SK-N-SH (cell line): ENCODE measurements at regions not wholly inside any gene's neighbourhood (a gene's known extent, or its start where the extent isn't known, plus 50 kb on each side); places are given as distances from the start of the nearest gene placed in this dataset.

Experiments used
- CTCF ChIA-PET: fragments of 300-600, 350-600 bp; formaldehyde crosslinking; extraction: SDS; loops from one replicate; lab custom pipeline; 2021; lab: Yijun Ruan, JAX
- POLR2A ChIA-PET: fragments of 350-600 bp; sonication (Branson Sonifier 250); formaldehyde crosslinking; extraction: SDS; loops from one replicate; lab custom pipeline; 2020; ENCODE audit warnings: antibody characterized with exemption, inconsistent platforms; lab: Yijun Ruan, JAX
- DNase-seq: peaks from one replicate; pipeline ENCODE4 v3.0.0; 2012
- H2AFZ ChIP-seq: fragments of 200-600 bp; sonication (generic); 2 replicates; pipeline ENCODE4 v1.8.1; 2016; ENCODE audit warnings: antibody characterized with exemption, mild to moderate bottlenecking, low read depth
- H3F3A ChIP-seq: fragments of 200-600 bp; sonication (generic); replicated peaks from 2 replicates; pipeline ENCODE3; 2016; ENCODE audit warnings: antibody characterized with exemption, mild to moderate bottlenecking; ENCODE audit not compliant: insufficient read depth
- H3K27ac ChIP-seq, 2 experiments: fragments of 200-500 bp in 1 of 2; fragments of 200-600 bp in 1 of 2; sonication (Bioruptor generic) in 1 of 2; sonication (generic), shearing (Covaris generic) in 1 of 2; 2 replicates each; pipeline versions ENCODE4 v1.5.1 to v1.6.1; 2014 to 2016; ENCODE audit warnings: low read depth in 2 of 2, inconsistent platforms in 1 of 2, low read length in 1 of 2, mild to moderate bottlenecking in 1 of 2, mixed read lengths in 1 of 2
- H3K27me3 ChIP-seq: fragments of 200-600 bp; sonication (generic), shearing (Covaris generic); 2 replicates; pipeline ENCODE4 v1.6.1; 2016; ENCODE audit warnings: mixed run types; ENCODE audit not compliant: insufficient read depth
- H3K36me3 ChIP-seq, 2 experiments: fragments of 200-500 bp in 1 of 2; fragments of 200-600 bp in 1 of 2; sonication (Bioruptor generic) in 1 of 2; sonication (generic) in 1 of 2; replicated peaks in 1 of 2; 2 replicates each; pipeline versions ENCODE3 to v1.5.1; 2014 to 2016; ENCODE audit warnings: low read length in 1 of 2, mild to moderate bottlenecking in 1 of 2; ENCODE audit not compliant: insufficient read depth in 2 of 2, control insufficient read depth in 1 of 2
- H3K4me1 ChIP-seq, 2 experiments: fragments of 200-500 bp in 1 of 2; fragments of 200-600 bp in 1 of 2; sonication (Bioruptor generic) in 1 of 2; sonication (generic), shearing (Covaris generic) in 1 of 2; 2 replicates each; pipeline versions ENCODE4 v1.5.1 to v1.6.1; 2014 to 2016; ENCODE audit warnings: low read depth in 1 of 2, low read length in 1 of 2, mixed run types in 1 of 2; ENCODE audit not compliant: insufficient read depth in 2 of 2, control insufficient read depth in 1 of 2
- H3K4me2 ChIP-seq: fragments of 200-600 bp; sonication (generic), shearing (Covaris generic); 2 replicates; pipeline ENCODE4 v1.6.1; 2017; ENCODE audit warnings: mixed run types
- H3K4me3 ChIP-seq, 2 experiments: fragments of 200-500 bp in 1 of 2; fragments of 200-600 bp in 1 of 2; sonication (Bioruptor generic) in 1 of 2; sonication (generic), shearing (Covaris generic) in 1 of 2; 2 replicates each; pipeline versions ENCODE4 v1.5.1 to v1.8.1; 2014 to 2016; ENCODE audit warnings: low read depth in 2 of 2, inconsistent platforms in 1 of 2, low read length in 1 of 2, mild to moderate bottlenecking in 1 of 2, mixed read lengths in 1 of 2, moderate library complexity in 1 of 2
- H3K79me2 ChIP-seq: fragments of 200-600 bp; sonication (generic); 2 replicates; pipeline ENCODE4 v1.8.1; 2017; ENCODE audit warnings: mild to moderate bottlenecking; ENCODE audit not compliant: insufficient read depth
- H3K9ac ChIP-seq: fragments of 200-600 bp; sonication (generic); 2 replicates; pipeline ENCODE4 v1.6.1; 2017; ENCODE audit warnings: mixed run types
- H3K9me2 ChIP-seq: fragments of 200-600 bp; sonication (generic); 2 replicates; pipeline ENCODE4 v1.6.1; 2017; ENCODE audit warnings: mixed run types
- H3K9me3 ChIP-seq: fragments of 200-600 bp; sonication (generic); 2 replicates; pipeline ENCODE4 v1.6.1; 2017; ENCODE audit warnings: mixed run types, mild to moderate bottlenecking, moderate library complexity
- H4K20me1 ChIP-seq: fragments of 200-600 bp; sonication (generic); 2 replicates; pipeline ENCODE4 v1.6.1; 2017; ENCODE audit warnings: mild to moderate bottlenecking, mixed run types; ENCODE audit not compliant: insufficient read depth
- CHD2 ChIP-seq: fragments of 150-350 bp; IDR thresholded peaks from 2 replicates; pipeline ENCODE4 v1.6.1; 2018; ENCODE audit warnings: low read length; ENCODE audit not compliant: partially characterized antibody
- ELF1 ChIP-seq: IDR thresholded peaks from 2 replicates; pipeline ENCODE4 v1.4.0; 2012
- FOSL2 ChIP-seq: IDR thresholded peaks from 2 replicates; pipeline ENCODE4 v1.4.0; 2012; ENCODE audit warnings: low read depth, mild to moderate bottlenecking, moderate library complexity, borderline replicate concordance
- GABPA ChIP-seq: IDR thresholded peaks from 2 replicates; pipeline ENCODE4 v1.4.0; 2012; ENCODE audit warnings: low read depth, mild to moderate bottlenecking
- JUND ChIP-seq: IDR thresholded peaks from 2 replicates; pipeline ENCODE4 v1.4.0; 2012
- MXI1 ChIP-seq: IDR thresholded peaks from 2 replicates; pipeline ENCODE4 v1.6.1; 2012; ENCODE audit warnings: mild to moderate bottlenecking, low read depth, low read length, improper control_type of control experiment
- NFIC ChIP-seq: IDR thresholded peaks from 2 replicates; pipeline ENCODE4 v1.4.0; 2012; ENCODE audit warnings: borderline replicate concordance
- NRF1 ChIP-seq: IDR thresholded peaks from 2 replicates; pipeline ENCODE4 v1.6.1; 2012; ENCODE audit warnings: low read depth, mild to moderate bottlenecking, low read length
- SIN3A ChIP-seq: IDR thresholded peaks from 2 replicates; pipeline ENCODE4 v1.6.1; 2012; ENCODE audit warnings: low read depth, mild to moderate bottlenecking, low read length, moderate library complexity, borderline replicate concordance
- TAF1 ChIP-seq: IDR thresholded peaks from 2 replicates; pipeline ENCODE4 v1.6.1; 2012; ENCODE audit warnings: low read depth, mild to moderate bottlenecking, low read length, moderate library complexity, borderline replicate concordance
- TCF12 ChIP-seq: IDR thresholded peaks from 2 replicates; pipeline ENCODE4 v1.4.0; 2012
- WGBS: methylation state at CpG from one replicate; pipeline ENCODE4 v1.1.6; 2017; ENCODE audit warnings: low lambda C conversion rate; 5-methylcytosine and 5-hydroxymethylcytosine counted together
- TF ChIP-seq, protein P1 (sequence below): IDR thresholded peaks from 2 replicates; pipeline ENCODE4 v1.4.0; 2012; ENCODE audit warnings: low read depth
- TF ChIP-seq, protein P2 (sequence below): fragments of 200-600 bp; sonication (generic); IDR thresholded peaks from 2 replicates; pipeline ENCODE4 v1.6.1; 2017; ENCODE audit warnings: antibody characterized with exemption, mild to moderate bottlenecking, moderate library complexity
- TF ChIP-seq, protein P3 (sequence below): IDR thresholded peaks from 2 replicates; pipeline ENCODE4; 2012
- TF ChIP-seq, protein P4 (sequence below): IDR thresholded peaks from 2 replicates; pipeline ENCODE4 v1.6.1; 2012; ENCODE audit warnings: mild to moderate bottlenecking, low read depth, low read length, moderate library complexity
- TF ChIP-seq, protein P5 (sequence below): IDR thresholded peaks from 2 replicates; pipeline ENCODE4 v1.4.0; 2012; ENCODE audit warnings: low read depth, borderline replicate concordance

DNA sequence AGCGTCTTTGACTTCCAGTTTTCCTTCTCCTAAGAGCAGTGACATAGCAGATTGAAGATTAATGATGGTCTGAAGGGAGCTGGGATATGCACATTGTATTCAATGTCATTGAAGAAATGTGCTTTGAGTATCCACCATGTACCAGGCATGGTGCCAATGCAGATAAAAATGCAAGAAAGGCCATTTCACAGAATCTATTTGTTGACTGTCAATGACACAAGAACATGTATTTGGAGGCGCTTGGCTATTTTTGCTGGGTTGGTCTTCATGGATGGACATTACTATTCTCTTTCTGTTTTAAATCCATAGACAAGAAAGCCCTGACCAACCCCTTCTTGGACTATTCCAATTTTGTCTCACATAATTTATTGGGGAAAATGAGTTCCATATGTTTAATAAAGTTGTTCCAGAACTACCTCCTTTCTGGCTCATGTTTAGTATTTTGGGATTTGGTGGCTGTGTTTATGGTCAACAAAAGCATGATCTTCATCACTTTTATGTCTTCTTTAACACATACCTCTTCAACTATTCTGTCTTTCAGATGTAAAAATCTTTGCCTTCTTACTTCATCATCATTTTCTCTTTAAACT, 174.5 kb downstream of the CPE start (continued):
- no peak for TF ChIP-seq FOSL2

DNA sequence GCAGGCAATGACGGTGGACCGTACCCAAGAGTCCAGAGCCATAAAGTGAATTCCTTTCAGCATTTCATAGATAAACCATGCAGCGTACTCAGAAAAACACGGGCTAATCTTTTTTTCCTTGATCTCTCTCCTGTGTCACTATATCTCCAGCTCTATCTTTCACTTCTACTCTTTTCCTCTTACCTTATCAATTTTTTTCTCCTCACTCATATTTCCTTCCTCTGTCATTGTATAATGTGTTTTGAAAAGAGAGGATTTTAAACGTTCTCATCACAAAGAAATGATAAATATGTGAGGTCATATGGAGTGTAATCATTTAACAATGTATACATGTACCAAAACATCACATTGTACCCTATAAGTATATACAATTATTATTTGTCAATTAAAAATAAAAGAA, 176.5 kb downstream of the CPE start:
- Histone ChIP-seq H3K79me2 (no peaks in the 10 kb centered on the region), H3K36me3 (no peaks in the 10 kb centered on the region), H3K4me3 (no peak overlapping the region), H3K9me3 (no peaks in the 10 kb centered on the region), H3K9me2 (no peaks in the 10 kb centered on the region), H3K4me1 (no peaks in the 10 kb centered on the region), H3K27me3 (no peaks in the 10 kb centered on the region), H3F3A (no peaks in the 10 kb centered on the region), H4K20me1 (no peaks in the 10 kb centered on the region), H3K4me2 (no peak overlapping the region), H3K27ac (no peak overlapping the region), H2AFZ (no peak overlapping the region), H3K9ac (no peak overlapping the region)
- WGBS: 35% methylated on average over 5 of the region's 5 CpGs
- ChIA-PET CTCF (no interaction called here), POLR2A (no interaction called here)
- no peak for DNase-seq
- TF ChIP-seq TCF12 (no peak), JUND (no peak), MXI1 (no peak), NFIC (no peak), FOSL2 (no peak), TAF1 (no peak)
- TF ChIP-seq, protein P1, sequence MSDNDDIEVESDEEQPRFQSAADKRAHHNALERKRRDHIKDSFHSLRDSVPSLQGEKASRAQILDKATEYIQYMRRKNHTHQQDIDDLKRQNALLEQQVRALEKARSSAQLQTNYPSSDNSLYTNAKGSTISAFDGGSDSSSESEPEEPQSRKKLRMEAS: no peak
- TF ChIP-seq, protein P2, sequence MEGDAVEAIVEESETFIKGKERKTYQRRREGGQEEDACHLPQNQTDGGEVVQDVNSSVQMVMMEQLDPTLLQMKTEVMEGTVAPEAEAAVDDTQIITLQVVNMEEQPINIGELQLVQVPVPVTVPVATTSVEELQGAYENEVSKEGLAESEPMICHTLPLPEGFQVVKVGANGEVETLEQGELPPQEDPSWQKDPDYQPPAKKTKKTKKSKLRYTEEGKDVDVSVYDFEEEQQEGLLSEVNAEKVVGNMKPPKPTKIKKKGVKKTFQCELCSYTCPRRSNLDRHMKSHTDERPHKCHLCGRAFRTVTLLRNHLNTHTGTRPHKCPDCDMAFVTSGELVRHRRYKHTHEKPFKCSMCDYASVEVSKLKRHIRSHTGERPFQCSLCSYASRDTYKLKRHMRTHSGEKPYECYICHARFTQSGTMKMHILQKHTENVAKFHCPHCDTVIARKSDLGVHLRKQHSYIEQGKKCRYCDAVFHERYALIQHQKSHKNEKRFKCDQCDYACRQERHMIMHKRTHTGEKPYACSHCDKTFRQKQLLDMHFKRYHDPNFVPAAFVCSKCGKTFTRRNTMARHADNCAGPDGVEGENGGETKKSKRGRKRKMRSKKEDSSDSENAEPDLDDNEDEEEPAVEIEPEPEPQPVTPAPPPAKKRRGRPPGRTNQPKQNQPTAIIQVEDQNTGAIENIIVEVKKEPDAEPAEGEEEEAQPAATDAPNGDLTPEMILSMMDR: no peak
- TF ChIP-seq, protein P3, sequence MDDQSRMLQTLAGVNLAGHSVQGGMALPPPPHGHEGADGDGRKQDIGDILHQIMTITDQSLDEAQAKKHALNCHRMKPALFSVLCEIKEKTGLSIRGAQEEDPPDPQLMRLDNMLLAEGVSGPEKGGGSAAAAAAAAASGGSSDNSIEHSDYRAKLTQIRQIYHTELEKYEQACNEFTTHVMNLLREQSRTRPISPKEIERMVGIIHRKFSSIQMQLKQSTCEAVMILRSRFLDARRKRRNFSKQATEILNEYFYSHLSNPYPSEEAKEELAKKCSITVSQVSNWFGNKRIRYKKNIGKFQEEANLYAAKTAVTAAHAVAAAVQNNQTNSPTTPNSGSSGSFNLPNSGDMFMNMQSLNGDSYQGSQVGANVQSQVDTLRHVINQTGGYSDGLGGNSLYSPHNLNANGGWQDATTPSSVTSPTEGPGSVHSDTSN: no peak

DNA sequence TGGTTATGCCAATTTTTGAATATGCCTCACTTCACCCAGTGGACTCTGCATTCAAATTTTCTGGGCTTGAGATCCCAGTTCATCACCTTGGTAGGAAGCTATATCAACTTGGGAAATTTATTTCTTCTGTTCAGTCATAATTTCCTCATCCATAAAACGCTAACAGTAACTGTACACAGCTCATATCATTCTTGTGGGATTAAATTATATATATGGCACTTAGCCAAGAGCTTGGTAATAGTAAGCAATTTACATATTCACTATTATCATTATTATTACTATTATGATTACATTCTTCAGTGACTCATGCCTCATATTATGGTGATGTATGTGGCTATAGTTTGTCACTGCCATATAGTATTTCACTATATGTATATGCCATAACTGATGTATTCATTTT, 177.6 kb downstream of the CPE start:
- H3K9ac ChIP-seq: no peak overlapping the region
- POLR2A ChIA-PET: no interaction called here
- TF ChIP-seq, protein P4, sequence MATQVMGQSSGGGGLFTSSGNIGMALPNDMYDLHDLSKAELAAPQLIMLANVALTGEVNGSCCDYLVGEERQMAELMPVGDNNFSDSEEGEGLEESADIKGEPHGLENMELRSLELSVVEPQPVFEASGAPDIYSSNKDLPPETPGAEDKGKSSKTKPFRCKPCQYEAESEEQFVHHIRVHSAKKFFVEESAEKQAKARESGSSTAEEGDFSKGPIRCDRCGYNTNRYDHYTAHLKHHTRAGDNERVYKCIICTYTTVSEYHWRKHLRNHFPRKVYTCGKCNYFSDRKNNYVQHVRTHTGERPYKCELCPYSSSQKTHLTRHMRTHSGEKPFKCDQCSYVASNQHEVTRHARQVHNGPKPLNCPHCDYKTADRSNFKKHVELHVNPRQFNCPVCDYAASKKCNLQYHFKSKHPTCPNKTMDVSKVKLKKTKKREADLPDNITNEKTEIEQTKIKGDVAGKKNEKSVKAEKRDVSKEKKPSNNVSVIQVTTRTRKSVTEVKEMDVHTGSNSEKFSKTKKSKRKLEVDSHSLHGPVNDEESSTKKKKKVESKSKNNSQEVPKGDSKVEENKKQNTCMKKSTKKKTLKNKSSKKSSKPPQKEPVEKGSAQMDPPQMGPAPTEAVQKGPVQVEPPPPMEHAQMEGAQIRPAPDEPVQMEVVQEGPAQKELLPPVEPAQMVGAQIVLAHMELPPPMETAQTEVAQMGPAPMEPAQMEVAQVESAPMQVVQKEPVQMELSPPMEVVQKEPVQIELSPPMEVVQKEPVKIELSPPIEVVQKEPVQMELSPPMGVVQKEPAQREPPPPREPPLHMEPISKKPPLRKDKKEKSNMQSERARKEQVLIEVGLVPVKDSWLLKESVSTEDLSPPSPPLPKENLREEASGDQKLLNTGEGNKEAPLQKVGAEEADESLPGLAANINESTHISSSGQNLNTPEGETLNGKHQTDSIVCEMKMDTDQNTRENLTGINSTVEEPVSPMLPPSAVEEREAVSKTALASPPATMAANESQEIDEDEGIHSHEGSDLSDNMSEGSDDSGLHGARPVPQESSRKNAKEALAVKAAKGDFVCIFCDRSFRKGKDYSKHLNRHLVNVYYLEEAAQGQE: no peak
- TF ChIP-seq NFIC: no peak
- TF ChIP-seq CHD2: no peak
- TF ChIP-seq, protein P1: no peak
- TF ChIP-seq ELF1: no peak
- TF ChIP-seq TAF1: no peak
- TF ChIP-seq GABPA: no peak
- no peak for TF ChIP-seq NRF1
- TF ChIP-seq, protein P5, sequence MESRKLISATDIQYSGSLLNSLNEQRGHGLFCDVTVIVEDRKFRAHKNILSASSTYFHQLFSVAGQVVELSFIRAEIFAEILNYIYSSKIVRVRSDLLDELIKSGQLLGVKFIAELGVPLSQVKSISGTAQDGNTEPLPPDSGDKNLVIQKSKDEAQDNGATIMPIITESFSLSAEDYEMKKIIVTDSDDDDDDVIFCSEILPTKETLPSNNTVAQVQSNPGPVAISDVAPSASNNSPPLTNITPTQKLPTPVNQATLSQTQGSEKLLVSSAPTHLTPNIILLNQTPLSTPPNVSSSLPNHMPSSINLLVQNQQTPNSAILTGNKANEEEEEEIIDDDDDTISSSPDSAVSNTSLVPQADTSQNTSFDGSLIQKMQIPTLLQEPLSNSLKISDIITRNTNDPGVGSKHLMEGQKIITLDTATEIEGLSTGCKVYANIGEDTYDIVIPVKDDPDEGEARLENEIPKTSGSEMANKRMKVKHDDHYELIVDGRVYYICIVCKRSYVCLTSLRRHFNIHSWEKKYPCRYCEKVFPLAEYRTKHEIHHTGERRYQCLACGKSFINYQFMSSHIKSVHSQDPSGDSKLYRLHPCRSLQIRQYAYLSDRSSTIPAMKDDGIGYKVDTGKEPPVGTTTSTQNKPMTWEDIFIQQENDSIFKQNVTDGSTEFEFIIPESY: no peak
- no peak for TF ChIP-seq SIN3A

More for the DNA sequence above, 177.6 kb downstream of the CPE start:
- H3K4me2 ChIP-seq: no peak overlapping the region
- no peak overlapping the region for H3K27ac ChIP-seq
- no peaks in the 10 kb centered on the region for H3K9me3 ChIP-seq
- no peaks in the 10 kb centered on the region for H3K36me3 ChIP-seq
- H3K9me2 ChIP-seq: no peaks in the 10 kb centered on the region
- H2AFZ ChIP-seq: no peak overlapping the region
- no peaks in the 10 kb centered on the region for H3K27me3 ChIP-seq
- CTCF ChIA-PET: no interaction called here
- DNase-seq: no peak
- 0% methylated on average over 1 of the region's 1 CpG for WGBS
- H4K20me1 ChIP-seq: no peaks in the 10 kb centered on the region
- H3F3A ChIP-seq: no peaks in the 10 kb centered on the region
- H3K4me3 ChIP-seq: no peak overlapping the region
- no peaks in the 10 kb centered on the region for H3K79me2 ChIP-seq
- no peaks in the 10 kb centered on the region for H3K4me1 ChIP-seq
